Heart right ventricle (tissue), 16 donors: ENCODE measurements at regions not wholly inside any gene's neighbourhood (a gene's known extent, or its start where the extent isn't known, plus 50 kb on each side); places are given as distances from the start of the nearest gene placed in this dataset.

Source experiments
- ATAC-seq, 8 donors: fragments of 200-7000 bp; cut with Tn5 transposase; one replicate each; pipeline ENCODE4 v1.9.1; 2020; ENCODE audit warnings: mild to moderate bottlenecking in 8 of 8, moderate library complexity in 8 of 8, moderate number of reproducible peaks in 1 of 8
- DNase-seq, 2 donors: peaks; one replicate each; pipeline ENCODE4 v3.0.0-alpha.2; 2020
- H3K27ac ChIP-seq, 10 donors: fragments of 200-600 bp; sonication (generic) in 2 of 10; one replicate each; pipeline versions ENCODE4 v1.5.0 to v1.8.0; 2020 to 2022; ENCODE audit warnings: mild to moderate bottlenecking in 3 of 10
- H3K27me3 ChIP-seq, 7 donors: fragments of 200-600 bp; one replicate each; pipeline ENCODE4 v1.8.0; 2021 to 2022; ENCODE audit warnings: mild to moderate bottlenecking in 2 of 7
- H3K36me3 ChIP-seq, 9 donors: fragments of 200-600 bp; sonication (generic) in 1 of 9; one replicate each; pipeline versions ENCODE4 v1.5.0 to v1.8.0; 2020 to 2022; ENCODE audit warnings: mild to moderate bottlenecking in 2 of 9
- H3K4me1 ChIP-seq, 9 donors: fragments of 200-600 bp; sonication (generic) in 1 of 9; one replicate each; pipeline versions ENCODE4 v1.5.0 to v1.8.0; 2020 to 2022; ENCODE audit warnings: mild to moderate bottlenecking in 4 of 9
- H3K4me3 ChIP-seq, 10 donors: fragments of 200-600 bp; sonication (generic) in 2 of 10; one replicate each; pipeline versions ENCODE4 v1.5.0 to v1.8.0; 2020 to 2022; ENCODE audit warnings: mild to moderate bottlenecking in 7 of 10, moderate library complexity in 2 of 10
- H3K9me3 ChIP-seq, 11 donors: fragments of 200-600 bp in 10 of 11; sonication (generic) in 2 of 11; one replicate each; pipeline versions ENCODE4 v1.5.0 to v1.8.0; 2013 to 2022; ENCODE audit warnings: mild to moderate bottlenecking in 2 of 11, control low read depth in 1 of 11, moderate library complexity in 1 of 11
- CTCF ChIP-seq, 9 donors: fragments of 200-600 bp; sonication (generic) in 2 of 9; IDR thresholded peaks; one replicate each; pipeline versions ENCODE4 v1.5.0 to v1.8.0; 2021 to 2022; ENCODE audit warnings: antibody characterized with exemption in 9 of 9, mild to moderate bottlenecking in 5 of 9, moderate library complexity in 1 of 9
- WGBS, 2 donors: extraction: QIAGEN DNeasy Blood & Tissue Kit; methylation state at CpG; one replicate each; pipeline ENCODE4 v1.1.7; 2013; ENCODE audit warnings: inconsistent platforms in 1 of 2; 5-methylcytosine and 5-hydroxymethylcytosine counted together
- intact Hi-C, 10 donors: fragments of 100-400 bp; cut with DNase I; formaldehyde crosslinking; loops; one replicate each; pipeline versions ENCODE4 v1.11.1 to v1.14.2; 2022
- donor health status: Arrhythmogenic right ventricular cardiomyopathy.
- donor health status: ischemic (EF 13 %, LVEDD 7.1; RV severe dilation, severe dysfunction).
- donor health status: healthy with polysubstance abuse.
- donor health status: DM: no; HTN: yes; CAD: no.
- donor health status: DM: no; HTN: no; CAD: no.
- donor health status: ischemic (EF 25% LVEDD 6.9; RV normal size, moderate dysfunction).
- donor health status: ischemic (EF 25% LVEDD 5.7; RV mildly dilated, moderate dysfunction).
- donor health status: healthy.
- donor health status: DM: yes; HTN: yes; CAD: no.
- donor health status: Ischemic cardiomyopathy.
- donor health status: ischemic (EF 35%, LVEDD 5.7; RV mildly dilated, moderate dysfunction).
- donor health status: nonischemic (EF 11% LVEDD 7.7; RV severe dilation, severe dysfunction).
- donor health status: DM: yes; HTN: yes; CAD: no.
- donor health status: PGD.
- donor health status: ischemic (EF 29% LVEDD 5.4; RV normal size, mild dysfunction).
- donor health status: nonischemic (EF 23%, LVEDD 6.1; RV moderate dilation, normal function).

- 33 to 39% methylated on average over 1 of the region's 1 CpG for WGBS, 2 donors
- Histone ChIP-seq H3K27me3 (no peaks in the 10 kb centered on the region), H3K36me3 (no peaks in the 10 kb centered on the region), H3K4me3 (no peak overlapping the region), H3K27ac (no peak overlapping the region), H3K4me1 (no peaks in the 10 kb centered on the region), H3K9me3 (peaks cover 0 to 6% (median 0%) of the 10 kb centered on the region in 11 donors)
- no peak for ATAC-seq
- no peak for TF ChIP-seq CTCF (IDR thresholded peaks at IDR 0.05)
- DNase-seq: no peak
- intact Hi-C loops: no loop called here
Observed at GRCh38 chr2:123366239-123366837, 658.7 kb upstream of the CNTNAP5 start.

GRCh38 chr2:123370186-123370585 lies 654.9 kb upstream of the CNTNAP5 start:
- intact Hi-C loops: no loop called here
- H3K36me3 ChIP-seq: no peaks in the 10 kb centered on the region
- no peak for DNase-seq
- no peak overlapping the region for H3K27ac ChIP-seq
- H3K4me1 ChIP-seq: no peaks in the 10 kb centered on the region
- no peaks in the 10 kb centered on the region for H3K27me3 ChIP-seq
- no peak for TF ChIP-seq CTCF (IDR thresholded peaks at IDR 0.05)
- H3K9me3 ChIP-seq: no peaks in the 10 kb centered on the region
- no peak for ATAC-seq
- no peak overlapping the region for H3K4me3 ChIP-seq

GRCh38 chr2:123371535-123371934 lies 653.6 kb upstream of the CNTNAP5 start:
- Histone ChIP-seq H3K36me3 (no peaks in the 10 kb centered on the region), H3K27ac (no peak overlapping the region), H3K9me3 (peaks cover 0 to 6% (median 0%) of the 10 kb centered on the region in 11 donors), H3K4me1 (no peaks in the 10 kb centered on the region), H3K4me3 (no peak overlapping the region), H3K27me3 (no peaks in the 10 kb centered on the region)
- WGBS, 2 donors: 82 to 83% methylated on average over 3 of the region's 3 CpGs
- TF ChIP-seq CTCF (IDR thresholded peaks at IDR 0.05): no peak
- intact Hi-C loops: no loop called here
- ATAC-seq (no peak), DNase-seq (no peak)

- H3K4me3 ChIP-seq: no peak overlapping the region
Observed at GRCh38 chr2:123380370-123380935, 644.6 kb upstream of the CNTNAP5 start.

More at GRCh38 chr2:123380370-123380935, 644.6 kb upstream of the CNTNAP5 start:
- Histone ChIP-seq H3K27me3 (no peaks in the 10 kb centered on the region), H3K27ac (no peak overlapping the region), H3K9me3 (peaks cover 0 to 16% (median 0%) of the 10 kb centered on the region in 11 donors), H3K4me1 (no peaks in the 10 kb centered on the region), H3K36me3 (no peaks in the 10 kb centered on the region)
- TF ChIP-seq CTCF (IDR thresholded peaks at IDR 0.05): no peak
- no peak for ATAC-seq
- intact Hi-C loops: no loop called here
- 41 to 46% methylated on average over 8 of the region's 8 CpGs for WGBS, 2 donors
- DNase-seq: no peak
